WTC11 (cell line): ENCODE measurements at regions not wholly inside any gene's neighbourhood (a gene's known extent, or its start where the extent isn't known, plus 50 kb on each side); places are given as distances from the start of the nearest gene placed in this dataset.
"Not testable (repeated sequence)": the region's sequence is repeated elsewhere in the genome, so short reads cannot be mapped to it uniquely, and the experiment has no call there.

Experiments
- ATAC-seq: fragments of 200-7000 bp; cut with Tn5 transposase; 2 replicates; pipeline ENCODE4 v1.10.0; 2021; ENCODE audit warnings: mild to moderate bottlenecking, moderate library complexity
- CTCF ChIA-PET: fragments of 300-600 bp; sonication (Branson Sonifier 250); formaldehyde crosslinking; loops from one replicate; lab custom pipeline; 2021; ENCODE audit warnings: antibody characterized with exemption; lab: Charles Lee
- POLR2A ChIA-PET: fragments of 350-600 bp; sonication (Branson Sonifier 250); formaldehyde crosslinking; loops from one replicate; lab custom pipeline; 2021; ENCODE audit warnings: antibody characterized with exemption; lab: Charles Lee
- DNase-seq: peaks from one replicate; pipeline ENCODE4 v3.0.0; 2021; ENCODE audit warnings: low spot score
- H3K27ac Mint-ChIP-seq: 2 replicates; pipeline ENCODE4 v1.8.0; 2021; ENCODE audit warnings: mixed read lengths
- H3K27me3 Mint-ChIP-seq: 2 replicates; pipeline ENCODE4 v1.8.0; 2021; ENCODE audit warnings: low read depth, mild to moderate bottlenecking, moderate library complexity, mixed read lengths
- H3K36me3 Mint-ChIP-seq: 2 replicates; pipeline ENCODE4 v1.8.0; 2021; ENCODE audit warnings: mixed read lengths
- H3K4me1 Mint-ChIP-seq: 2 replicates; pipeline ENCODE4 v1.8.0; 2022; ENCODE audit warnings: mixed read lengths
- H3K4me3 Mint-ChIP-seq: 2 replicates; pipeline ENCODE4 v1.8.0; 2021; ENCODE audit warnings: mild to moderate bottlenecking, moderate library complexity, mixed read lengths
- H3K9me3 Mint-ChIP-seq: 2 replicates; pipeline ENCODE4 v1.8.0; 2021; ENCODE audit warnings: mixed read lengths
- AFF4 ChIP-seq: sonication (generic); formaldehyde crosslinking; IDR thresholded peaks from 2 replicates; pipeline ENCODE4 v1.8.1; 2023; ENCODE audit warnings: mild to moderate bottlenecking, missing genetic modification reagents, borderline replicate concordance
- CREM ChIP-seq: sonication (generic); formaldehyde crosslinking; IDR thresholded peaks from 2 replicates; pipeline ENCODE4 v1.8.1; 2022; ENCODE audit warnings: mild to moderate bottlenecking, missing genetic modification reagents, moderate library complexity
- CTCF ChIP-seq: fragments of 200-600 bp; IDR thresholded peaks from 2 replicates; pipeline ENCODE4 v1.8.0; 2022; ENCODE audit warnings: antibody characterized with exemption
- EMX1 ChIP-seq: fragments of 250-450 bp; sonication (Bioruptor Pico); IDR thresholded peaks from 2 replicates; pipeline ENCODE4 v1.8.0; 2021; ENCODE audit warnings: mild to moderate bottlenecking
- JAZF1 ChIP-seq: fragments of 250-450 bp; sonication (Bioruptor Pico); IDR thresholded peaks from 2 replicates; pipeline ENCODE4 v1.9.0; 2021; ENCODE audit warnings: moderate library complexity, mild to moderate bottlenecking, inconsistent platforms
- KAT7 ChIP-seq: sonication (generic); formaldehyde crosslinking; IDR thresholded peaks from 2 replicates; pipeline ENCODE4 v1.8.1; 2023; ENCODE audit warnings: missing genetic modification reagents, mild to moderate bottlenecking, borderline replicate concordance
- MXD4 ChIP-seq: fragments of 250-450 bp; sonication (Bioruptor Pico); IDR thresholded peaks from 2 replicates; pipeline ENCODE4 v1.8.0; 2021; ENCODE audit warnings: mild to moderate bottlenecking, moderate library complexity, borderline replicate concordance
- MYBL2 ChIP-seq: sonication (generic); formaldehyde crosslinking; IDR thresholded peaks from 2 replicates; pipeline ENCODE4 v1.8.1; 2023; ENCODE audit warnings: mild to moderate bottlenecking, moderate library complexity, missing genetic modification reagents
- NFYB ChIP-seq: sonication (generic); formaldehyde crosslinking; conservative IDR thresholded peaks from 2 replicates; pipeline ENCODE4 v1.8.0; 2022; ENCODE audit warnings: low read depth, missing genetic modification reagents
- NR2C2 ChIP-seq: sonication (generic); formaldehyde crosslinking; IDR thresholded peaks from 2 replicates; pipeline ENCODE4 v1.8.0; 2022; ENCODE audit warnings: mild to moderate bottlenecking, missing genetic modification reagents
- NR3C1 ChIP-seq: sonication (generic); formaldehyde crosslinking; conservative IDR thresholded peaks from 2 replicates; pipeline ENCODE4 v1.8.1; 2023; ENCODE audit warnings: low read depth, mild to moderate bottlenecking, missing genetic modification reagents
- PRRX2 ChIP-seq: fragments of 250-450 bp; sonication (Bioruptor Pico); IDR thresholded peaks from 2 replicates; pipeline ENCODE4 v1.8.0; 2021; ENCODE audit warnings: mild to moderate bottlenecking
- SMAD3 ChIP-seq: sonication (generic); formaldehyde crosslinking; IDR thresholded peaks from 2 replicates; pipeline ENCODE4 v1.8.0; 2022; ENCODE audit warnings: missing genetic modification reagents, mild to moderate bottlenecking, borderline replicate concordance
- ZNF396 ChIP-seq: fragments of 250-450 bp; sonication (Bioruptor Pico); IDR thresholded peaks from 2 replicates; pipeline ENCODE4 v1.8.0; 2021; ENCODE audit warnings: mild to moderate bottlenecking, moderate library complexity, borderline replicate concordance
- ZNF532 ChIP-seq: fragments of 250-450 bp; sonication (Bioruptor Pico); IDR thresholded peaks from 2 replicates; pipeline ENCODE4 v1.9.0; 2021; ENCODE audit warnings: mild to moderate bottlenecking, borderline replicate concordance
- TF ChIP-seq, protein P1 (sequence below): sonication (generic); formaldehyde crosslinking; IDR thresholded peaks from 2 replicates; pipeline ENCODE4 v1.8.1; 2022; ENCODE audit warnings: mild to moderate bottlenecking, moderate library complexity, missing genetic modification reagents
- TF ChIP-seq, protein P2 (sequence below): sonication (generic); formaldehyde crosslinking; IDR thresholded peaks from 2 replicates; pipeline ENCODE4 v1.8.1; 2022; ENCODE audit warnings: low read depth, missing genetic modification reagents, borderline replicate concordance
- TF ChIP-seq, protein P3 (sequence below): fragments of 250-450 bp; sonication (Bioruptor Pico); IDR thresholded peaks from 2 replicates; pipeline ENCODE4 v1.9.0; 2021; ENCODE audit warnings: mild to moderate bottlenecking
- TF ChIP-seq, protein P4 (sequence below): sonication (generic); formaldehyde crosslinking; IDR thresholded peaks from 2 replicates; pipeline ENCODE4 v1.8.0; 2022; ENCODE audit warnings: mild to moderate bottlenecking, missing genetic modification reagents

DNA sequence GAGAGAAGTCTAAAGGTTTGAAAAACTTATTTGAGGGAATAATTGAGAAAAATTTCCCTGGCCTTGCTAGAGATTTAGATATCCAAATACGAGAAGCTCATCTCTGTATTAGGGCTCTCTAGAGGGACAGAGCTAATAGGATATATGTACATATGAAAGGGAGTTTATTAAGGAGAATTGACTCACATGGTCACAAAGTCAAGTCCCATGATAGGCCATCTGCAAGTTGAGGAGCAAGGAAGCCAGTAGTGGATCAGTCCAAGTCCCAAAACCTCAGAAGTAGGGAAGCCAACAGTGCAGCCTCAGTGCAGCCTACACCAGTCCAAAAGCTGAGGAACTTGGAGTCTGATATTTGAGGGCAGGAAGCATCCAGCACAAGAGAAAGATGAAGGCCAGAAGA, 126.7 kb downstream of the PJA2 start:
- H3K4me1 Mint-ChIP-seq, POLR2A ChIA-PET, H3K27ac Mint-ChIP-seq, H3K27me3 Mint-ChIP-seq, DNase-seq, H3K4me3 Mint-ChIP-seq, ATAC-seq, CTCF ChIA-PET: not testable (repeated sequence)
- peaks cover 45% of the 10 kb centered on the region for H3K9me3 Mint-ChIP-seq
- peaks cover 32% of the 10 kb centered on the region for H3K36me3 Mint-ChIP-seq

DNA sequence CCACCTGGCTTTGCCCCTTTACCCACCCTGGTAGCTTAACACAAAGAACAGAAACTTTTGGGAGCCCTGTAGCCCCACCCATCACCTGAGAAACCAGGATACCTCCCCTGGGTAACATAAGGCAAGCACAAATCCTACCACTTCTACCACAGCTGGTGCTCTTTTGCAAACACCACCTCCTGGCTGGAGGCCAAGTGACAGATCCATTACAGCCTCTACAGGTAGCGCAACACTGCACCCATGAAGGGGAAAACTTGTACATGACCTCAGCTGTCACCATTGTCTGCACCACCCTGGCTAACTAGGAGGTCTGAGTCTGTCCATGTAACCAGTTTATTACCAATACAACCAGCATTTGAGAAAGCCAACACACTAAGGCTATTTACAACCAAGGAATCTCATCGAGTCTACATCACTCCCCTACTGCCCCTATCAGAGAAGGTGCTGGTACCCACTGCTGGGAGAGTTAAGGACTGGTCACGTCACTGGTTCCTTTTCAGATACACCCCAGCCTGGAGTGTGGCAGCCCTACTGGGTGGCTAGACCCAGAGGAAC, 128.6 kb downstream of the PJA2 start:
- no peaks in the 10 kb centered on the region for H3K27me3 Mint-ChIP-seq

More for the DNA sequence above, 128.6 kb downstream of the PJA2 start:
- Mint-ChIP-seq H3K9me3 (peaks cover 35% of the 10 kb centered on the region), H3K36me3 (peaks cover 15% of the 10 kb centered on the region), H3K4me1 (peaks cover 3% of the 10 kb centered on the region; the same call in 1 of the 2 replicates), H3K4me3 (no peak overlapping the region), H3K27ac (no peak overlapping the region)
- POLR2A ChIA-PET: no interaction called here
- no peak for ATAC-seq
- TF ChIP-seq AFF4 (no peak), CTCF (no peak), MYBL2 (CRISPR knock-in tag) (no peak), NR2C2 (CRISPR knock-in tag) (no peak), ZNF396 (CRISPR knock-in tag) (no peak), PRRX2 (no peak), NFYB (no peak), MXD4 (no peak), KAT7 (no peak), NR3C1 (CRISPR knock-in tag) (no peak), JAZF1 (CRISPR knock-in tag) (no peak), SMAD3 (CRISPR knock-in tag) (no peak), EMX1 (CRISPR knock-in tag) (no peak), CREM (CRISPR knock-in tag) (no peak), ZNF532 (CRISPR knock-in tag) (no peak)
- TF ChIP-seq, protein P1, sequence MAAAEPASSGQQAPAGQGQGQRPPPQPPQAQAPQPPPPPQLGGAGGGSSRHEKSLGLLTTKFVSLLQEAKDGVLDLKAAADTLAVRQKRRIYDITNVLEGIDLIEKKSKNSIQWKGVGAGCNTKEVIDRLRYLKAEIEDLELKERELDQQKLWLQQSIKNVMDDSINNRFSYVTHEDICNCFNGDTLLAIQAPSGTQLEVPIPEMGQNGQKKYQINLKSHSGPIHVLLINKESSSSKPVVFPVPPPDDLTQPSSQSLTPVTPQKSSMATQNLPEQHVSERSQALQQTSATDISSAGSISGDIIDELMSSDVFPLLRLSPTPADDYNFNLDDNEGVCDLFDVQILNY (CRISPR knock-in tag): no peak
- TF ChIP-seq, protein P2, sequence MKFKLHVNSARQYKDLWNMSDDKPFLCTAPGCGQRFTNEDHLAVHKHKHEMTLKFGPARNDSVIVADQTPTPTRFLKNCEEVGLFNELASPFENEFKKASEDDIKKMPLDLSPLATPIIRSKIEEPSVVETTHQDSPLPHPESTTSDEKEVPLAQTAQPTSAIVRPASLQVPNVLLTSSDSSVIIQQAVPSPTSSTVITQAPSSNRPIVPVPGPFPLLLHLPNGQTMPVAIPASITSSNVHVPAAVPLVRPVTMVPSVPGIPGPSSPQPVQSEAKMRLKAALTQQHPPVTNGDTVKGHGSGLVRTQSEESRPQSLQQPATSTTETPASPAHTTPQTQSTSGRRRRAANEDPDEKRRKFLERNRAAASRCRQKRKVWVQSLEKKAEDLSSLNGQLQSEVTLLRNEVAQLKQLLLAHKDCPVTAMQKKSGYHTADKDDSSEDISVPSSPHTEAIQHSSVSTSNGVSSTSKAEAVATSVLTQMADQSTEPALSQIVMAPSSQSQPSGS (CRISPR knock-in tag): no peak
- TF ChIP-seq, protein P3, sequence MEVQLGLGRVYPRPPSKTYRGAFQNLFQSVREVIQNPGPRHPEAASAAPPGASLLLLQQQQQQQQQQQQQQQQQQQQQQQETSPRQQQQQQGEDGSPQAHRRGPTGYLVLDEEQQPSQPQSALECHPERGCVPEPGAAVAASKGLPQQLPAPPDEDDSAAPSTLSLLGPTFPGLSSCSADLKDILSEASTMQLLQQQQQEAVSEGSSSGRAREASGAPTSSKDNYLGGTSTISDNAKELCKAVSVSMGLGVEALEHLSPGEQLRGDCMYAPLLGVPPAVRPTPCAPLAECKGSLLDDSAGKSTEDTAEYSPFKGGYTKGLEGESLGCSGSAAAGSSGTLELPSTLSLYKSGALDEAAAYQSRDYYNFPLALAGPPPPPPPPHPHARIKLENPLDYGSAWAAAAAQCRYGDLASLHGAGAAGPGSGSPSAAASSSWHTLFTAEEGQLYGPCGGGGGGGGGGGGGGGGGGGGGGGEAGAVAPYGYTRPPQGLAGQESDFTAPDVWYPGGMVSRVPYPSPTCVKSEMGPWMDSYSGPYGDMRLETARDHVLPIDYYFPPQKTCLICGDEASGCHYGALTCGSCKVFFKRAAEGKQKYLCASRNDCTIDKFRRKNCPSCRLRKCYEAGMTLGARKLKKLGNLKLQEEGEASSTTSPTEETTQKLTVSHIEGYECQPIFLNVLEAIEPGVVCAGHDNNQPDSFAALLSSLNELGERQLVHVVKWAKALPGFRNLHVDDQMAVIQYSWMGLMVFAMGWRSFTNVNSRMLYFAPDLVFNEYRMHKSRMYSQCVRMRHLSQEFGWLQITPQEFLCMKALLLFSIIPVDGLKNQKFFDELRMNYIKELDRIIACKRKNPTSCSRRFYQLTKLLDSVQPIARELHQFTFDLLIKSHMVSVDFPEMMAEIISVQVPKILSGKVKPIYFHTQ (CRISPR knock-in tag): no peak
- TF ChIP-seq, protein P4, sequence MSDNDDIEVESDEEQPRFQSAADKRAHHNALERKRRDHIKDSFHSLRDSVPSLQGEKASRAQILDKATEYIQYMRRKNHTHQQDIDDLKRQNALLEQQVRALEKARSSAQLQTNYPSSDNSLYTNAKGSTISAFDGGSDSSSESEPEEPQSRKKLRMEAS (CRISPR knock-in tag): no peak
- CTCF ChIA-PET: no interaction called here
- DNase-seq: no peak
